Endothelial cell of umbilical vein (primary cell): ENCODE measurements at regions not wholly inside any gene's neighbourhood (a gene's known extent, or its start where the extent isn't known, plus 50 kb on each side); places are given as distances from the start of the nearest gene placed in this dataset.

ENCODE experiments used
- BruUV-seq: library from RNA; stranded (reverse); fragments of 400-500 nt; replicated peaks from 2 replicates; lab custom pipeline; 2021; lab: Mats Ljungman, UMichigan
- CTCF ChIA-PET: fragments of 300-600, 350-600 bp; sonication (Branson Sonifier 250); formaldehyde crosslinking; loops from one replicate; lab custom pipeline; 2021; ENCODE audit warnings: antibody characterized with exemption, inconsistent platforms; lab: Charles Lee
- POLR2A ChIA-PET: fragments of 300-600, 350-600 bp; sonication (Branson Sonifier 250); formaldehyde crosslinking; loops from one replicate; lab custom pipeline; 2021; ENCODE audit warnings: antibody characterized with exemption, inconsistent platforms; lab: Charles Lee
- DNase-seq: peaks from one replicate; pipeline ENCODE4 v3.0.0-alpha.2; 2011; ENCODE audit warnings: low read depth, low spot score
- FAIRE-seq: peaks from 2 replicates; lab custom pipeline; 2011; peaks lifted over from hg19 to GRCh38; lab: Jason Lieb, UNC
- H2AFZ ChIP-seq: 2 replicates; pipeline ENCODE4 v1.6.0; 2012; ENCODE audit warnings: low read depth, low read length, control low read depth, inconsistent platforms
- H3K27ac ChIP-seq: 2 replicates; pipeline ENCODE4 v1.5.1; 2011; ENCODE audit warnings: low read depth, mild to moderate bottlenecking, control low read depth, low read length, moderate library complexity; ENCODE audit not compliant: insufficient read depth
- H3K27me3 ChIP-seq, 2 experiments: 2 replicates each; pipeline versions ENCODE4 v1.6.0 to v1.6.1; 2011; ENCODE audit warnings: low read length in 2 of 2, mixed read lengths in 1 of 2; ENCODE audit not compliant: control insufficient read depth in 2 of 2, insufficient read depth in 2 of 2
- H3K36me3 ChIP-seq, 2 experiments: 2 replicates in 1 of 2; 3 replicates in 1 of 2; pipeline ENCODE4 v1.5.1; 2011; ENCODE audit warnings: low read length in 2 of 2, mild to moderate bottlenecking in 1 of 2, moderate library complexity in 1 of 2; ENCODE audit not compliant: control insufficient read depth in 2 of 2, insufficient read depth in 2 of 2; ENCODE audit errors: extremely low read depth in 1 of 2
- H3K4me1 ChIP-seq: 3 replicates; pipeline ENCODE4 v1.5.1; 2011; ENCODE audit warnings: mild to moderate bottlenecking, low read length; ENCODE audit not compliant: control insufficient read depth, insufficient read depth; ENCODE audit errors: extremely low read depth
- H3K4me2 ChIP-seq: 2 replicates; pipeline ENCODE4 v1.6.1; 2011; ENCODE audit warnings: low read length, control low read depth, mixed read lengths; ENCODE audit not compliant: insufficient read depth
- H3K4me3 ChIP-seq, 3 experiments: fragments of 200-600 bp in 1 of 3; sonication (generic), shearing (Covaris generic) in 1 of 3; replicated peaks in 1 of 3; 2 replicates each; pipeline ENCODE4 v1.5.1; 2011 to 2016; ENCODE audit warnings: control low read depth in 3 of 3, low read length in 3 of 3, mild to moderate bottlenecking in 2 of 3, inconsistent platforms in 1 of 3, low read depth in 1 of 3, moderate library complexity in 1 of 3; ENCODE audit not compliant: insufficient read depth in 1 of 3
- H3K79me2 ChIP-seq: 2 replicates; pipeline ENCODE4 v1.6.0; 2012; ENCODE audit warnings: low read length, inconsistent platforms; ENCODE audit not compliant: control insufficient read depth, insufficient read depth
- H3K9ac ChIP-seq: replicated peaks from 2 replicates; pipeline ENCODE3; 2011; ENCODE audit warnings: low read length, control low read depth; ENCODE audit not compliant: insufficient read depth; ENCODE audit errors: extremely low read depth
- H3K9me1 ChIP-seq: replicated peaks from 3 replicates; pipeline ENCODE4 v1.6.0; 2011; ENCODE audit warnings: mild to moderate bottlenecking, low read length; ENCODE audit not compliant: control insufficient read depth, insufficient read depth; ENCODE audit errors: extremely low read depth
- H3K9me3 ChIP-seq: replicated peaks from 2 replicates; pipeline ENCODE4 v1.5.1; 2012; ENCODE audit warnings: low read length, inconsistent platforms; ENCODE audit not compliant: control insufficient read depth, insufficient read depth
- H4K20me1 ChIP-seq: replicated peaks from 2 replicates; pipeline ENCODE3; 2011; ENCODE audit warnings: mild to moderate bottlenecking, low read length; ENCODE audit not compliant: control insufficient read depth, insufficient read depth; ENCODE audit errors: extremely low read depth
- EZH2 ChIP-seq: IDR thresholded peaks from 2 replicates; pipeline ENCODE4 v1.6.1; 2012; ENCODE audit warnings: borderline replicate concordance, low read depth, mild to moderate bottlenecking, moderate library complexity, low read length, inconsistent platforms; ENCODE audit not compliant: severe bottlenecking
- FOS ChIP-seq: IDR thresholded peaks from 2 replicates; pipeline ENCODE4 v1.6.1; 2011; ENCODE audit warnings: mild to moderate bottlenecking, low read length, moderate library complexity, borderline replicate concordance; ENCODE audit not compliant: insufficient read depth
- GATA2 ChIP-seq: IDR thresholded peaks from 2 replicates; pipeline ENCODE4 v1.7.0; 2011; ENCODE audit warnings: low read depth, mild to moderate bottlenecking, moderate library complexity, mixed read lengths, low read length; ENCODE audit not compliant: insufficient read length, insufficient read depth
- JUN ChIP-seq: IDR thresholded peaks from 2 replicates; pipeline ENCODE4 v1.6.1; 2011; ENCODE audit warnings: borderline replicate concordance, low read depth; ENCODE audit not compliant: insufficient read length, insufficient read depth
- MYC ChIP-seq: IDR thresholded peaks from one replicate; pipeline ENCODE4 v1.6.1; 2011; ENCODE audit warnings: mild to moderate bottlenecking, low read depth, low read length
- POLR2A ChIP-seq: IDR thresholded peaks from 2 replicates; pipeline ENCODE4 v1.6.1; 2012; ENCODE audit warnings: low read depth, mild to moderate bottlenecking, control low read depth, low read length
- POLR2AphosphoS5 ChIP-seq: IDR thresholded peaks from 2 replicates; pipeline ENCODE4 v1.6.1; 2012; ENCODE audit warnings: low read depth, mild to moderate bottlenecking, control low read depth, low read length, moderate library complexity; ENCODE audit not compliant: insufficient read depth
- dilution Hi-C: fragments of 300-500 bp; cut with MboI; formaldehyde crosslinking; loops from one replicate; pipeline ENCODE4 v1.15.0; 2019; ENCODE audit warnings: low sequenced_read_pairs; ENCODE audit not compliant: extremely low pct_ligation_motif_present
- intact Hi-C: fragments of 100-400 bp; cut with micrococcal nuclease; formaldehyde crosslinking; loops from one replicate; pipeline ENCODE4 v1.10.0; 2022
- TF ChIP-seq, protein P1 (sequence below): IDR thresholded peaks from 2 replicates; pipeline ENCODE4 v1.6.1; 2011; ENCODE audit not compliant: insufficient read depth, insufficient read length
- TF ChIP-seq, protein P2 (sequence below), 2 donors: IDR thresholded peaks; 1 replicate in 1 of 2; 2 replicates in 1 of 2; pipeline ENCODE4 v1.5.1; 2011; ENCODE audit warnings: low read length in 2 of 2, mild to moderate bottlenecking in 2 of 2, moderate library complexity in 2 of 2, control low read depth in 1 of 2, inconsistent platforms in 1 of 2, low read depth in 1 of 2; ENCODE audit not compliant: insufficient read depth in 1 of 2; ENCODE audit errors: extremely low read depth in 1 of 2

DNA sequence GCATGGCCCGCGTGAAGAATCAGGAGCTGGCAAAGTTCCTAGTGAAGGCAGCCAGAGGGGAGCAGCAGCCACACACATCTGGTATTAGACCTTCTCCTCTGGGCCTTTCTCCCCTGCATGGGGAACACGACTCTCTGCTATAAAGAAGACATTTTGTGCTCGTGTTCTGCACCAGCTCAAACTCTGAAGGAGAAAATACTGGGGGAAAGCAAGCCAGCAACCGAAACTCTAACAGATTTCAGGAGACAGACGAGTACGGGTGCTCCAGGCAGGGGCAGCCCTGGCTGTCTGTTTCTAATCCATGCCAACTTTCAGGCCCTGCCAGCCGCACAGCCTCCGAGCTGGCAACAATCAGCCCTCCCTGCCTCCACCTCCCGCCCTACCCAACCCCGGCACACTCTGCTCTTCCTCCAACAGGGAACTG lies 296.3 kb downstream of the BRD1 start:
- peaks cover 3% of the 10 kb centered on the region for H3K9me3 ChIP-seq
- no peak overlapping the region for H2AFZ ChIP-seq
- POLR2A ChIA-PET = no interaction called here
- no peak overlapping the region for H3K4me2 ChIP-seq
- DNase-seq (no peak), FAIRE-seq (no peak)
- H3K27me3 ChIP-seq = no peaks in the 10 kb centered on the region
- H3K27ac ChIP-seq = no peak overlapping the region
- no peaks in the 10 kb centered on the region for H3K4me1 ChIP-seq
- BruUV-seq = no TSS peak
- no peaks in the 10 kb centered on the region for H3K36me3 ChIP-seq
- H4K20me1 ChIP-seq = no peaks in the 10 kb centered on the region
- CTCF ChIA-PET = no interaction called here
- intact Hi-C loops (no loop called here), dilution Hi-C loops (no loop called here)
- no peak overlapping the region for H3K9ac ChIP-seq
- no peaks in the 10 kb centered on the region for H3K79me2 ChIP-seq
- no peak overlapping the region for H3K4me3 ChIP-seq
- TF ChIP-seq, protein P1, sequence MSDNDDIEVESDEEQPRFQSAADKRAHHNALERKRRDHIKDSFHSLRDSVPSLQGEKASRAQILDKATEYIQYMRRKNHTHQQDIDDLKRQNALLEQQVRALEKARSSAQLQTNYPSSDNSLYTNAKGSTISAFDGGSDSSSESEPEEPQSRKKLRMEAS = no peak
- TF ChIP-seq EZH2 (no peak), GATA2 (no peak), POLR2AphosphoS5 (no peak), MYC (no peak), FOS (no peak), JUN (no peak), POLR2A (no peak)
- TF ChIP-seq, protein P2, sequence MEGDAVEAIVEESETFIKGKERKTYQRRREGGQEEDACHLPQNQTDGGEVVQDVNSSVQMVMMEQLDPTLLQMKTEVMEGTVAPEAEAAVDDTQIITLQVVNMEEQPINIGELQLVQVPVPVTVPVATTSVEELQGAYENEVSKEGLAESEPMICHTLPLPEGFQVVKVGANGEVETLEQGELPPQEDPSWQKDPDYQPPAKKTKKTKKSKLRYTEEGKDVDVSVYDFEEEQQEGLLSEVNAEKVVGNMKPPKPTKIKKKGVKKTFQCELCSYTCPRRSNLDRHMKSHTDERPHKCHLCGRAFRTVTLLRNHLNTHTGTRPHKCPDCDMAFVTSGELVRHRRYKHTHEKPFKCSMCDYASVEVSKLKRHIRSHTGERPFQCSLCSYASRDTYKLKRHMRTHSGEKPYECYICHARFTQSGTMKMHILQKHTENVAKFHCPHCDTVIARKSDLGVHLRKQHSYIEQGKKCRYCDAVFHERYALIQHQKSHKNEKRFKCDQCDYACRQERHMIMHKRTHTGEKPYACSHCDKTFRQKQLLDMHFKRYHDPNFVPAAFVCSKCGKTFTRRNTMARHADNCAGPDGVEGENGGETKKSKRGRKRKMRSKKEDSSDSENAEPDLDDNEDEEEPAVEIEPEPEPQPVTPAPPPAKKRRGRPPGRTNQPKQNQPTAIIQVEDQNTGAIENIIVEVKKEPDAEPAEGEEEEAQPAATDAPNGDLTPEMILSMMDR (IDR thresholded peaks at IDR 0.05; ENCODE audit: extremely low read depth in 1 of 2, insufficient read depth in 1 of 2, low read depth in 1 of 2, low read length in 2 of 2) = no peak
- H3K9me1 ChIP-seq = no peaks in the 10 kb centered on the region
